Calu3 (cell line): ENCODE measurements at regions not wholly inside any gene's neighbourhood (a gene's known extent, or its start where the extent isn't known, plus 50 kb on each side); places are given as distances from the start of the nearest gene placed in this dataset.

Experiments
- BruUV-seq: library from RNA; stranded (reverse); fragments of 400-500 nt; replicated peaks from 2 replicates; lab custom pipeline; 2021; lab: Mats Ljungman, UMichigan
- CTCF ChIA-PET: fragments of 300-600 bp; sonication (Branson Sonifier 250); formaldehyde crosslinking; loops from one replicate; lab custom pipeline; 2022; ENCODE audit warnings: antibody characterized with exemption; lab: Charles Lee
- DNase-seq: peaks from one replicate; pipeline ENCODE4 v3.0.0; 2022
- H3K27ac Mint-ChIP-seq: one replicate; pipeline ENCODE4 v1.8.0; 2022; ENCODE audit warnings: mixed read lengths; ENCODE audit not compliant: unreplicated experiment
- H3K27me3 Mint-ChIP-seq: one replicate; pipeline ENCODE4 v1.8.0; 2022; ENCODE audit warnings: mixed read lengths; ENCODE audit not compliant: unreplicated experiment
- H3K36me3 Mint-ChIP-seq: one replicate; pipeline ENCODE4 v1.8.0; 2022; ENCODE audit warnings: mild to moderate bottlenecking, moderate library complexity, mixed read lengths; ENCODE audit not compliant: insufficient read depth, unreplicated experiment
- H3K4me1 Mint-ChIP-seq: one replicate; pipeline ENCODE4 v1.8.0; 2022; ENCODE audit warnings: mild to moderate bottlenecking, low read depth, mixed read lengths; ENCODE audit not compliant: unreplicated experiment
- H3K4me3 Mint-ChIP-seq: one replicate; pipeline ENCODE4 v1.8.0; 2022; ENCODE audit warnings: mild to moderate bottlenecking, low read depth, moderate library complexity, mixed read lengths; ENCODE audit not compliant: unreplicated experiment
- H3K9me3 Mint-ChIP-seq: one replicate; pipeline ENCODE4 v1.8.0; 2022; ENCODE audit warnings: low read depth, mixed read lengths; ENCODE audit not compliant: unreplicated experiment
- intact Hi-C: fragments of 100-400 bp; cut with micrococcal nuclease; formaldehyde crosslinking; loops from one replicate; pipeline ENCODE4 v1.10.0; 2022; ENCODE audit not compliant: unreplicated experiment
- TF ChIP-seq, protein P1 (sequence below): fragments of 200-600 bp; IDR thresholded peaks from one replicate; pipeline ENCODE4 v1.8.0; 2022; ENCODE audit warnings: antibody characterized with exemption; ENCODE audit not compliant: unreplicated experiment

DNA sequence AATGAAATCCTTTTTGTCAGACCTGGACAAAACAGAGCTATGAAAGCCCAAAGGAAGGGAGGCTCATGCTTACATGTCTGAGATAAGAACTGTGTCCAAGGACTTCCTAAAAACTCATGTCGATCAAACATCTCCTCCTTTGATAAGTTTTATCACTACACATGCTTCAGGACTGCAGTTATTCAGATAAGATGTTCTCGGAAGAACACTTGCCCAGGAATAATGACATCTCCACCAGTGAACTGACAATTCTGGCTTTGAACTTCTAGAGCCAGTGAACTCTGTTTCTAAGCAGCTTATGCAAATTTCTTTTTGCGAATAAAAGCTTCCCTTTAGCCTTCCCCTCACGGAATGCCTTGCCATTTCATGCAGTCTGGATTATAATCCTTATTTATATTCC lies 561.6 kb downstream of the TBC1D4 start:
- CTCF ChIA-PET: no interaction called here
- H3K4me3 Mint-ChIP-seq: no peak overlapping the region
- no peaks in the 10 kb centered on the region for H3K36me3 Mint-ChIP-seq
- peaks cover 4% of the 10 kb centered on the region for H3K9me3 Mint-ChIP-seq
- intact Hi-C loops: no loop called here
- no peak for DNase-seq
- no peaks in the 10 kb centered on the region for H3K4me1 Mint-ChIP-seq
- BruUV-seq: no TSS peak
- TF ChIP-seq, protein P1, sequence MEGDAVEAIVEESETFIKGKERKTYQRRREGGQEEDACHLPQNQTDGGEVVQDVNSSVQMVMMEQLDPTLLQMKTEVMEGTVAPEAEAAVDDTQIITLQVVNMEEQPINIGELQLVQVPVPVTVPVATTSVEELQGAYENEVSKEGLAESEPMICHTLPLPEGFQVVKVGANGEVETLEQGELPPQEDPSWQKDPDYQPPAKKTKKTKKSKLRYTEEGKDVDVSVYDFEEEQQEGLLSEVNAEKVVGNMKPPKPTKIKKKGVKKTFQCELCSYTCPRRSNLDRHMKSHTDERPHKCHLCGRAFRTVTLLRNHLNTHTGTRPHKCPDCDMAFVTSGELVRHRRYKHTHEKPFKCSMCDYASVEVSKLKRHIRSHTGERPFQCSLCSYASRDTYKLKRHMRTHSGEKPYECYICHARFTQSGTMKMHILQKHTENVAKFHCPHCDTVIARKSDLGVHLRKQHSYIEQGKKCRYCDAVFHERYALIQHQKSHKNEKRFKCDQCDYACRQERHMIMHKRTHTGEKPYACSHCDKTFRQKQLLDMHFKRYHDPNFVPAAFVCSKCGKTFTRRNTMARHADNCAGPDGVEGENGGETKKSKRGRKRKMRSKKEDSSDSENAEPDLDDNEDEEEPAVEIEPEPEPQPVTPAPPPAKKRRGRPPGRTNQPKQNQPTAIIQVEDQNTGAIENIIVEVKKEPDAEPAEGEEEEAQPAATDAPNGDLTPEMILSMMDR: no peak
- H3K27ac Mint-ChIP-seq: no peak overlapping the region
- no peaks in the 10 kb centered on the region for H3K27me3 Mint-ChIP-seq

GRCh38 chr13:74919914-74920313 lies 562.1 kb downstream of the TBC1D4 start:
- intact Hi-C loops: no loop called here
- no peaks in the 10 kb centered on the region for H3K36me3 Mint-ChIP-seq
- TF ChIP-seq, protein P1: no peak
- H3K4me3 Mint-ChIP-seq: no peak overlapping the region
- no TSS peak for BruUV-seq
- no peaks in the 10 kb centered on the region for H3K27me3 Mint-ChIP-seq
- CTCF ChIA-PET: no interaction called here
- H3K9me3 Mint-ChIP-seq: peaks cover 4% of the 10 kb centered on the region
- no peak for DNase-seq
- H3K4me1 Mint-ChIP-seq: no peaks in the 10 kb centered on the region
- H3K27ac Mint-ChIP-seq: no peak overlapping the region

GRCh38 chr13:74912898-74913297 lies 569.1 kb downstream of the TBC1D4 start:
- no peaks in the 10 kb centered on the region for H3K9me3 Mint-ChIP-seq
- CTCF ChIA-PET: no interaction called here
- BruUV-seq: no TSS peak
- no peaks in the 10 kb centered on the region for H3K27me3 Mint-ChIP-seq
- no peak for DNase-seq
- H3K4me3 Mint-ChIP-seq: no peak overlapping the region
- no peaks in the 10 kb centered on the region for H3K36me3 Mint-ChIP-seq
- intact Hi-C loops: no loop called here
- H3K4me1 Mint-ChIP-seq: no peaks in the 10 kb centered on the region
- no peak overlapping the region for H3K27ac Mint-ChIP-seq
- TF ChIP-seq, protein P1: no peak

- no peaks in the 10 kb centered on the region for H3K9me3 Mint-ChIP-seq
- CTCF ChIA-PET: no interaction called here
- intact Hi-C loops: no loop called here
- H3K36me3 Mint-ChIP-seq: no peaks in the 10 kb centered on the region
- BruUV-seq: no TSS peak
- no peaks in the 10 kb centered on the region for H3K4me1 Mint-ChIP-seq
- H3K4me3 Mint-ChIP-seq: no peak overlapping the region
- no peak for DNase-seq
- TF ChIP-seq, protein P1: no peak
- H3K27ac Mint-ChIP-seq: no peak overlapping the region
- H3K27me3 Mint-ChIP-seq: no peaks in the 10 kb centered on the region
Observed at GRCh38 chr13:74910415-74910814, 571.6 kb downstream of the TBC1D4 start.

DNA sequence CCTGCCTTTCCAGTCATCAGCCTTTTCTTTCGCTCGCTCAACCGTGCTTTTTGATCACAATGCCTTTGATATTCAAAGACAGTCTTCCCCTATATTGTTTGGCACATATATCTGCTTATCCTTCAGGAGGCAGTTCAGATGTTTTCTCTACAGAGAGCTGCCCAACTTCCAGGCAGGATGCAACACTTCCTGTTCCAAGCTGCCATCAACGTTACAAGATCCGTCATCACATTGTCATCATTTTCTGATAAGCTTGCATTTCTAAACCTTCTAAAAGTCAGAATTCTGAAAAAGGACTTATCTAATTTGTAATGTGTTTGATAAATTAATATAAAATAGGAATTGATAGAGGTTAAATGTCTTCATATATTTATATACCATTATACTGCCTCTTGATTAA lies 574.2 kb downstream of the TBC1D4 start:
- Mint-ChIP-seq H3K4me3 (no peak overlapping the region), H3K4me1 (no peaks in the 10 kb centered on the region), H3K27ac (no peak overlapping the region), H3K36me3 (no peaks in the 10 kb centered on the region), H3K27me3 (no peaks in the 10 kb centered on the region), H3K9me3 (no peaks in the 10 kb centered on the region)
- no TSS peak for BruUV-seq
- CTCF ChIA-PET: no interaction called here
- TF ChIP-seq, protein P1: no peak
- intact Hi-C loops: no loop called here
- DNase-seq: no peak
